MM.1S (cell line): ENCODE measurements at regions not wholly inside any gene's neighbourhood (a gene's known extent, or its start where the extent isn't known, plus 50 kb on each side); places are given as distances from the start of the nearest gene placed in this dataset.

Experiments
- DNase-seq: peaks from one replicate; pipeline ENCODE4 v3.0.0-alpha.2; 2015
- H2AFZ ChIP-seq: fragments of 300-600 bp; sonication (generic); 2 replicates; pipeline ENCODE4 v1.6.0; 2016; ENCODE audit warnings: antibody characterized with exemption, low read length
- H3F3A ChIP-seq: fragments of 300-600 bp; sonication (generic); 2 replicates; pipeline ENCODE4 v1.6.1; 2016; ENCODE audit warnings: mild to moderate bottlenecking, antibody characterized with exemption, low read length, moderate library complexity, mixed read lengths; ENCODE audit not compliant: insufficient read depth
- H3K27ac ChIP-seq: fragments of 300-600 bp; sonication (generic); 2 replicates; pipeline ENCODE4 v1.5.1; 2016; ENCODE audit warnings: mild to moderate bottlenecking, low read length
- H3K27me3 ChIP-seq: fragments of 300-600 bp; sonication (generic); replicated peaks from 2 replicates; pipeline ENCODE4 v1.6.0; 2016; ENCODE audit warnings: low read length; ENCODE audit not compliant: insufficient read depth
- H3K36me3 ChIP-seq: fragments of 300-600 bp; sonication (generic); replicated peaks from 2 replicates; pipeline ENCODE4 v1.6.1; 2016; ENCODE audit warnings: mild to moderate bottlenecking, low read length, mixed read lengths; ENCODE audit not compliant: insufficient read depth
- H3K4me1 ChIP-seq: fragments of 300-600 bp; sonication (generic); 2 replicates; pipeline ENCODE4 v1.6.1; 2016; ENCODE audit warnings: low read length, mixed read lengths
- H3K4me2 ChIP-seq: fragments of 300-600 bp; sonication (generic); 2 replicates; pipeline ENCODE4 v1.6.0; 2016; ENCODE audit warnings: low read depth, low read length
- H3K4me3 ChIP-seq: fragments of 300-600 bp; sonication (generic); 2 replicates; pipeline ENCODE4 v1.5.1; 2016; ENCODE audit warnings: low read length, mixed read lengths
- H3K79me2 ChIP-seq: fragments of 300-600 bp; sonication (generic); 2 replicates; pipeline ENCODE4 v1.6.1; 2016; ENCODE audit warnings: mixed run types, low read length, mixed read lengths
- H3K9ac ChIP-seq: fragments of 300-600 bp; sonication (generic); 2 replicates; pipeline ENCODE4 v1.6.1; 2016; ENCODE audit warnings: low read length, mixed read lengths
- H3K9me2 ChIP-seq: fragments of 300-600 bp; sonication (generic); replicated peaks from 2 replicates; pipeline ENCODE4 v1.6.1; 2016; ENCODE audit warnings: mild to moderate bottlenecking, low read length, mixed read lengths; ENCODE audit not compliant: insufficient read depth
- H3K9me3 ChIP-seq: fragments of 300-600 bp; sonication (generic); replicated peaks from 2 replicates; pipeline ENCODE4 v1.6.1; 2016; ENCODE audit warnings: mild to moderate bottlenecking, low read length, mixed read lengths; ENCODE audit not compliant: insufficient read depth
- H4K20me1 ChIP-seq: fragments of 300-600 bp; sonication (generic); 2 replicates; pipeline ENCODE4 v1.6.1; 2016; ENCODE audit warnings: mild to moderate bottlenecking, low read length, moderate library complexity, mixed read lengths; ENCODE audit not compliant: insufficient read depth
- CTCF ChIP-seq: fragments of 300-600 bp; sonication (generic); IDR thresholded peaks from 2 replicates; pipeline ENCODE4 v1.5.1; 2016; ENCODE audit warnings: antibody characterized with exemption, low read length, mixed read lengths
- EZH2 ChIP-seq: fragments of 300-600 bp; sonication (generic); optimal IDR thresholded peaks from 2 replicates; pipeline ENCODE3; 2017; ENCODE audit warnings: low read depth, mild to moderate bottlenecking, antibody characterized with exemption, low read length, mixed read lengths
- EZH2phosphoT487 ChIP-seq: fragments of 300-600 bp; sonication (generic); IDR thresholded peaks from 2 replicates; pipeline ENCODE4 v1.6.1; 2018; ENCODE audit warnings: antibody characterized with exemption, low read length

- no peak for DNase-seq
- no peaks in the 10 kb centered on the region for H3K79me2 ChIP-seq
- H3K9ac ChIP-seq = no peak overlapping the region
- no peaks in the 10 kb centered on the region for H4K20me1 ChIP-seq
- H3K27me3 ChIP-seq = no peaks in the 10 kb centered on the region
- no peaks in the 10 kb centered on the region for H3K4me1 ChIP-seq
- no peaks in the 10 kb centered on the region for H3F3A ChIP-seq
- no peaks in the 10 kb centered on the region for H3K36me3 ChIP-seq
- H3K4me2 ChIP-seq = no peak overlapping the region
- TF ChIP-seq CTCF = no peak
- no peak for TF ChIP-seq EZH2
- TF ChIP-seq EZH2phosphoT487 = no peak
- H3K4me3 ChIP-seq = no peak overlapping the region
- H3K9me2 ChIP-seq = no peaks in the 10 kb centered on the region
- H3K9me3 ChIP-seq = no peaks in the 10 kb centered on the region
- no peak overlapping the region for H2AFZ ChIP-seq
- no peak overlapping the region for H3K27ac ChIP-seq
These were observed 174.0 kb downstream of the FGF18 start for GRCh38 chr5:171593401-171593800.

DNA sequence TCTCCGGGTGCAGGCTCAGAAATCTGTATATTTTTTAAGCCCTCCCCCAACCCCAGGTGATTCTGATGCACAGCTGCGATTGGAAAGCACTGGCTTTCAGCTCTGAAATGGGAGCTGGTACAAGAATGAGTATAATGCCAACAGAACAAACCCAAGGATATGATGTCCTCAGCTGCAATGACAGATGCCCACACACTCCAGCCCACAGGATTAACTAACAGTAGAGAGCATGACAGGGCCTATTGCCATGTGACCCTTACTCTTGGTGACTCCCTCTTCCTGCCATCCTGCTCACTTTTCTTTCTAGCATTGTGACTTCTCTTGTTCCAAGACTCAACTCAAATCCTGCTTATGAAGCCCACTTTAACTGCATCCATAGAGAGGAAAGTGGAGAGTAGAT is 174.5 kb downstream of the FGF18 start:
- Histone ChIP-seq H3K9me3 (no peaks in the 10 kb centered on the region), H3K4me1 (no peaks in the 10 kb centered on the region), H3K9me2 (no peaks in the 10 kb centered on the region), H3K27ac (no peak overlapping the region), H2AFZ (no peak overlapping the region), H3F3A (no peaks in the 10 kb centered on the region), H3K4me2 (no peak overlapping the region), H3K9ac (no peak overlapping the region), H3K27me3 (no peaks in the 10 kb centered on the region), H4K20me1 (no peaks in the 10 kb centered on the region), H3K4me3 (no peak overlapping the region), H3K36me3 (no peaks in the 10 kb centered on the region), H3K79me2 (no peaks in the 10 kb centered on the region)
- DNase-seq = no peak
- no peak for TF ChIP-seq EZH2phosphoT487
- no peak for TF ChIP-seq EZH2
- TF ChIP-seq CTCF = no peak

DNA sequence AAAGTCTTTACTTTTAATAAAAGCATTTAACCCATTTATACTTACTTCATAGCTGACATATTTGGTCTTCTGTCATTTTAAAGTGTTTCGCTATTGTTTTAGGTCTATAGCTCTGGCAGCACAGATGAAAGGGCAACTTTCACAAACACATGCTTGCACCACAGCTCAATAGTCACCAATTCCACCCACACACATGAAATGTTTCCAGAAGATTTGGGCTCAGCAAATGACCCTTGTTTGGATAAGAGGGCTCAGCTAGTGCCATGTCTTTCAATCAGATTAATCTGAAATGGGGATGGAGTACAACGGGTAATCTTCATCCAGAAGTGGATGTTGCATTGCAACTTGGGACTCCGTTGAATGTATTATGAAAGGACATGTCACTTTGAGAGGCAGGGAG is 176.0 kb downstream of the FGF18 start:
- Histone ChIP-seq H3K36me3 (no peaks in the 10 kb centered on the region), H3K9me2 (no peaks in the 10 kb centered on the region), H3K27ac (no peak overlapping the region), H3K9ac (no peak overlapping the region), H2AFZ (no peak overlapping the region), H4K20me1 (no peaks in the 10 kb centered on the region), H3F3A (no peaks in the 10 kb centered on the region), H3K4me1 (no peaks in the 10 kb centered on the region), H3K79me2 (no peaks in the 10 kb centered on the region), H3K4me2 (no peak overlapping the region), H3K9me3 (no peaks in the 10 kb centered on the region), H3K27me3 (no peaks in the 10 kb centered on the region), H3K4me3 (no peak overlapping the region)
- TF ChIP-seq EZH2 (no peak), EZH2phosphoT487 (no peak), CTCF (no peak)
- DNase-seq = no peak
